ENCODE measurements at regions not wholly inside any gene's neighbourhood (a gene's known extent, or its start where the extent isn't known, plus 50 kb on each side); places are given as distances from the start of the nearest gene placed in this dataset.
"Not testable (repeated sequence)": the region's sequence is repeated elsewhere in the genome, so short reads cannot be mapped to it uniquely, and the experiment has no call there.

GRCh38 chr12:85461127-85461526, 181.1 kb downstream of the ALX1 start:
- intact Hi-C loops (cut with DNase I): no loop called here
- Histone ChIP-seq H3K4me3 (no peak overlapping the region), H3K27me3 (no peaks in the 10 kb centered on the region), H3K4me1 (no peaks in the 10 kb centered on the region), H3K27ac (no peak overlapping the region), H3K36me3 (no peaks in the 10 kb centered on the region), H3K9me3 (no peaks in the 10 kb centered on the region)
- no peak for ATAC-seq
- TF ChIP-seq CTCF (IDR thresholded peaks at IDR 0.05): no peak
- no peak for DNase-seq

GRCh38 chr12:85462888-85463287, 182.9 kb downstream of the ALX1 start:
- Histone ChIP-seq H3K4me1 (no peaks in the 10 kb centered on the region), H3K4me3 (no peak overlapping the region), H3K36me3 (no peaks in the 10 kb centered on the region), H3K9me3 (no peaks in the 10 kb centered on the region), H3K27ac (no peak overlapping the region), H3K27me3 (peaks cover 0 to 3% of the 10 kb centered on the region in 2 donors)
- no peak for DNase-seq
- intact Hi-C loops (cut with DNase I): no loop called here
- no peak for ATAC-seq
- TF ChIP-seq CTCF (IDR thresholded peaks at IDR 0.05): no peak

- peaks cover 0 to 6% of the 10 kb centered on the region in 2 donors for H3K4me1 ChIP-seq
- TF ChIP-seq CTCF (IDR thresholded peaks at IDR 0.05): no peak
- H3K36me3 ChIP-seq: no peaks in the 10 kb centered on the region
- no peak overlapping the region for H3K27ac ChIP-seq
- no peaks in the 10 kb centered on the region for H3K9me3 ChIP-seq
- DNase-seq: no peak
- no peak overlapping the region for H3K4me3 ChIP-seq
- intact Hi-C loops (cut with DNase I): no loop called here
- ATAC-seq: no peak
- peaks cover 0 to 5% of the 10 kb centered on the region in 2 donors for H3K27me3 ChIP-seq
These were observed 186.9 kb downstream of the ALX1 start for GRCh38 chr12:85466890-85467289.

- Histone ChIP-seq H3K9me3 (no peaks in the 10 kb centered on the region), H3K4me3 (peak overlapping the region; percentile 10 to 32), H3K27me3 (peaks cover 0 to 5% of the 10 kb centered on the region in 2 donors), H3K36me3 (no peaks in the 10 kb centered on the region), H3K4me1 (peaks cover 0 to 6% of the 10 kb centered on the region in 2 donors), H3K27ac (peak overlapping the region; percentile 63 to 69)
- intact Hi-C loops (cut with DNase I): no loop called here
- peak; percentile 73 to 78 for TF ChIP-seq CTCF (IDR thresholded peaks at IDR 0.05)
- DNase-seq: peak in 3 of 4 donors; percentile 49 to 73 (median 62)
- ATAC-seq: peak; percentile 98
These were observed 188.5 kb downstream of the ALX1 start for GRCh38 chr12:85468356-85469157.

- DNase-seq (peak in 1 of 4 donors; percentile 33), ATAC-seq (peak; percentile 67)
- H3K4me1 ChIP-seq; H3K27me3 ChIP-seq; H3K9me3 ChIP-seq; intact Hi-C loops (cut with DNase I); H3K36me3 ChIP-seq: not testable (repeated sequence)
- Histone ChIP-seq H3K27ac (peak overlapping the region; percentile 63 to 69), H3K4me3 (peak overlapping the region; percentile 10 to 32)
These were observed 189.4 kb downstream of the ALX1 start for GRCh38 chr12:85469158-85470086.

- ATAC-seq, DNase-seq, H3K27ac ChIP-seq, H3K36me3 ChIP-seq, H3K9me3 ChIP-seq, H3K4me1 ChIP-seq, H3K27me3 ChIP-seq, H3K4me3 ChIP-seq: not testable (repeated sequence)
- intact Hi-C loops (cut with DNase I): loop anchor here in 1 of 2 donors (5.0 kb wide), 1 partner anchor 397 kb away; the partner anchor contains the start of gene NTS
These were observed 195.3 kb downstream of the ALX1 start for GRCh38 chr12:85475277-85475676.
